ENCODE measurements at regions not wholly inside any gene's neighbourhood (a gene's known extent, or its start where the extent isn't known, plus 50 kb on each side); places are given as distances from the start of the nearest gene placed in this dataset.
A peak's percentile ranks its signal among the peaks of the same experiment; 100 is the strongest.

- no peak for DNase-seq (ENCODE audit: low spot score)
These were observed 53.0 kb upstream of the CORO2B start for GRCh38 chr15:68525815-68526214.

- peak; percentile 71 for DNase-seq (ENCODE audit: low spot score)
These were observed 52.5 kb upstream of the CORO2B start for GRCh38 chr15:68526269-68526668.

DNA sequence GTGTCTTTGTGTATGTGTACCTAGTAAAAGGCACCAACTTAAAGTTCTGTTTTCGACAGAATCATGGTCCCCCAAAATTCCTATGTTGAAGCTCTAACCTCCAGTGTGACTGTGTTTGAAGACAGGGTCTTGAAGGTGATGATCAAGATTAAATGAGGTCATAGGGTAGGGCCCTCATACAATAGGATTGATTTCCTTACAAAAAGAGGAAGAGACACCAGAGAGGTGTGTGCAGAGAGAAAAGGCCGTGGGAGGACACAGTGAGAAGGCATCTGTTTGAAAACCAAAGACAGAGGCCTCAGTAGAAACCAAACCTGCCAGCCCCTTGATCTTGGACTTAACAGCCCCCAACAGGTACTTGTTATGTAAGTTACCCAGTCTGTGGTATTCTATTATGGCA, 52.0 kb upstream of the CORO2B start:
- no peak for DNase-seq (ENCODE audit: low spot score)

- DNase-seq (ENCODE audit: low spot score): no peak
These were observed 50.0 kb upstream of the CORO2B start for GRCh38 chr15:68528626-68529290.

Measured in AG08395 (cell line).